Left kidney (tissue), 1 donor: ENCODE measurements at regions not wholly inside any gene's neighbourhood (a gene's known extent, or its start where the extent isn't known, plus 50 kb on each side); places are given as distances from the start of the nearest gene placed in this dataset.
"Not testable (repeated sequence)": the region's sequence is repeated elsewhere in the genome, so short reads cannot be mapped to it uniquely, and the experiment has no call there.

Experiments
- DNase-seq: peaks from one replicate; pipeline ENCODE4 v3.0.0-alpha.2; 2013

DNA sequence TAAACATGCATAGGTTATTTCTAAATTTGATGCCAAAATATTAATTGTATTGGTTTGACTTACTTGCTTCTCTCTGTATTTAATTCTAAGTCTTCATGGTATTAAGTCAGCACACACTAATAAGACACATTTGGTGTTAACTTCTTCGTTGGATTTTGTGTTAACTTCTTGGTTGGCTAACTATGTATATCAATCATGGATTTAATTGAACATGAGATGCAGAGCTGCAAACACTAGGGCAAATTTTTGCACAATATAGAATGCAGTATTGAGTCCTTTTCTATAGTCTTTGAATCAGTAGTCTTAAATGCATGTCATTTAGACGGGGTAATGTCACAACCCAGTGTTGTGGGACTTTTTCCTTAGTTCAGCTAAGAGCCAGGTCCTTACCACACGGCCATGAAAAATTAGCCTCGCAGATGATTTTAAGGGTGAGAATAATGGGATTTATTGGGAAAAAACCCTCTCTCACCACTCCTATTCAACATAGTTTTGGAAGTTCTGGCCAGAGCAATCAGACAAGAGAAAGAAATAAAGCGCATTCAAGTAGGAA is 142.9 kb upstream of the TRIM24 start:
- DNase-seq = no peak

DNA sequence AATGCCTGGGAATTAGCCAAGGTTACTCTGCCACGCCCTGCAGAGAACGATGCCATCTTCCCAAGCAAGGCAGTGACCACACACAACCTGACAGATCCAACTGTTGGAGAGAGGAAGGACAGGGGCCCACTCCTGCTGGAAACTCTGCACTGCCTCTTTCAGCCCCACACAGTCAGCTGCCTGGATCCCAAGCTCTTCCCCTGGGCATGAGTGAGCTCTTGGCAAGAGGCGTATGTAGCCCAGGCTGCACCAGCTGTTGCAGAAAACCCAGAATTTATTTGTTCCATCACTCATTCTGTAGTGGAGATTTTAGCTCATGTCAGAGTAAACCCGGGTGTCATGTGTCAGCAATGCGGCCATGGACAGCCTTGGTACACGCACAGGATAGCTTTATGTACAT is 135.1 kb upstream of the TRIM24 start:
- no peak for DNase-seq

DNA sequence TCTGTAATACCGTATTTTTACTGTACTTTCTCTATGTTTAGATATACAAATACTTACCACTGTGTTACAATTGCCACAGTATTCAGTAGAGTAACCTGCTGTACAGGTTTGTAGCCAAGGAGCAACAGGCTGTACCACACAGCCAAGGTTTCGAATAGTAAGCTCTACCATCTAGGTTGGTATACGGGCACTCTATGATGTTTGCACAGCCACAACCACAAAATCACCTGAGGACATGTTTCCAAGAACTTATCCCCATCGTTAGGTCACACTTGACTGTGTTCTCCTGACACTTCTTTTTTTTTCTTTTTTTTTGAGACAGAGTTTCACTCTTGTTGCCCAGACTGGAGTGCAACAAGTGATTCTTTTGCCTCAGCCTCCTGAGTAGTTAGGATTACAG is 134.6 kb upstream of the TRIM24 start:
- no peak for DNase-seq

DNA sequence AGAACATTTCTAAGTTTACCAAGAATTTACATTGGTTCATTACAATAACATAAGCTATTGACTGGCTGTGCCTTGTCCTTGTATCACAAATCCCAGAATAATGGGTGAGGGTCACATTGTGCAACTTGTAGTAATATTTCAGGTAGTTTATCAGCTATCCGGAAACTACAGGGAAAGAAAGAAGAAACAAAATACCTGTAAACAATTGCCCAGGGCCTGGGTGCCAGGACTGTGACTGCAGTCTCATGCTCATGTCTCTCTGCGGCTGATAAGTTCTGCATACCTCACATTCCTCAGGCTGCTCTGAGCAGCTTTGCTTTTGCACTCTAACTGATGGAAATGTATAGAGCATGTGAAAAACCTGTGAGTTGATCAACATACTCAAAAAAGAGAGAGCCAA is 131.8 kb upstream of the TRIM24 start:
- DNase-seq = no peak

DNA sequence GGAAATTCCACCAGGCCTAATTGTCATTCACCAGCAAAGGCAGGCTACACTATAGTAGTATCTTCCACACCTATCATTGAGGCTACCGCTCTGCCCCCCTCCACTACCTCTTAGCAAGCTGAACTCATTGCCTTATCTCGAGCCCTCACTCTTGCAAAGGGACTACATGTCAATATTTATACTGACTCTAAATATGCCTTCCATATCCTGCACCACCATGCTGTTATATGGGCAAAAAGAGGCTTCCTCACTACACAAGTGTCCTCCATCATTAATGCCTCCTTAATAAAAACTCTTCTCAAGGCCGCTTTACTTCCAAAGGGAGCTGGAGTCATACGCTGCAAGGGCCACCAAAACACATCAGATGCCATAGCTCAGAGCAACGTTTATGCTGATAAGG is 127.2 kb upstream of the TRIM24 start:
- DNase-seq = not testable (repeated sequence)

DNA sequence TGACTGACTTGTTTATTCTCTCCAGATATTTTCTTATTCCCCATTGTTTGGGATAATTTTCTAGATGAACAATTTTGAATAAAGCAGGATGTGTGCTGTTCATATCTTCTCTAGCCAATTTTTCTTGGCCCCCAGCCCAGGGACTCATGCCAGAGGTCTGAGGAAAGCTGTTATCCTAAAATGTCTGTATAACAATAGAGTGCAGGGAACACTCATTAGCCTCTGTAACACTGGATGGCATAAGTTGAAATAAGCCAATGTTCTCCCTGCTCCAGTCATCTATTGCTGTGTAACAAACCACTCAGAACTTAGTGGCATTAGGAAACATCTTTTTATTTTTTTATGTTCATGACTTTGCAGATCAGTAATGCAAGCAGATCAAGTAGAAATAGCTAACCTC is 121.7 kb upstream of the TRIM24 start:
- peak; percentile 26 for DNase-seq

DNA sequence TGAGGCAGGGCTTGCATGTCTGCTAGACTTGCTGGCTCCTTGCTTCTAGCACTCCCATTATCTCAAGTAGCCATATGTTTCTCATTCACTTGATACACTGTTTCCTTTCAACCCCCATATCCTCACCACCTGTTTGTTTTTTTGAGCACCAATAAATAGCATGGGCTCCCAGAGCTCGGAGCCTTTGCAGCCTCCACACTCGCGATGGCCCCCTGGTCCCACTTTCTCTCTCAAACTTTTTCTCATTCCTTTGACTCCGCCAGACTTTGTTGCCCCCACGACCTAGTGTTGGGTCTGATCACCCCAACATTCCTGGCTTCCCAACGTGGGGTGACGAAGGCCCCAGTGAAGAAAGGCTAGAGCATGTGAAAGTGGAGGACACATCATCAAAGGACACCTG is 120.8 kb upstream of the TRIM24 start:
- not testable (repeated sequence) for DNase-seq

DNA sequence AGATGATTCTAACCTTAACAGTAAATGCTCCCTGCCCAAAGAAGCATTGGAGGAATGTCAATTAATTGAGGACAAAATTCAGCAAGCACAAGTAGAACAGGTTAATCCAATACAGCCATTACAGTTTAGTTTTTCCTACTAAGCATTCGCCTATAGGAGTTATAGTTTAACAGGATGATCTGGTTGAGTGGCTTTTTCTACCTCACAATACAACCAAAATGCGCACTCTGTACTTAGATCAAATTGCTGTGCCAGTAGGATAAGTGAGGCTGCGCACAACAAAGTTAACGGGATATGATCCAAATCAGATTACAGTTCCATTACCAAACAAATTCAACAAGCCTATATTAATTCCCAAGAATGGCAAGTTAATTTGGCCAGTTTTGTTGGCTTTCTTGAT is 117.1 kb upstream of the TRIM24 start:
- DNase-seq = no peak

DNA sequence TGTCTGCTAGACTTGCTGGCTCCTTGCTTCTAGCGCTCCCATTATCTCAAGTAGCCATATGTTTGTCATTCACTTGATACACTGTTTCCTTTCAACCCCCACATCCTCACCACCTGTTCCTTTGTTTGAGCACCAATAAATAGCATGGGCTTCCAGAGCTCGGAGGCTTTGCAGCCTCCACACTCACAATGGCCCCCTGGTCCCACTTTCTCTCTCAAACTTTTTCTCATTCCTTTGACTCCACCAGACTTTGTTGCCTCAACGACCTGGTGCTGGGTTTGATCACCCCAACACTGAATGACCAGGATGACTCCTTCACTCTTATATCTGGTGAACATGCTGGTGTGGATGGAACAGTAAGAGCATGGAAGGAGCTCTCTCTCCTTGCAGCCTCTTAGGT is 114.5 kb upstream of the TRIM24 start:
- no peak for DNase-seq

DNA sequence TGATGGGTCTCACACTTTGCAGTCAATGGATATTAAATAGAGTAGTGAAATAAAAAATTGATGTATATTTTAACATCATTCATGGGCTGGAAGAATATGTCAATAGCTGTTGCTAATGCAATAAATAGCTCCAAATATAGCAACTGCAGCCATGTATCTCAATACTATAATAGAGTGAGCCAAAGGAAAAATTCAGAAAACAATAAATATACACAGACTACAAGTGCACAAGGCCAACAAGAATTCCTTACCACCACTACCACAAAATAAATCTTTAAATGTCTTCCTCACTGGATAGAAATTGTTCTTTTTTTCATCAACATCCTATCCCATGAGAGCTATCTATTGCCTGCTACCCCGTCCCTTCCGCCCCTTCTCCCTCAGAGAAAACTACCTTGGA is 113.1 kb upstream of the TRIM24 start:
- DNase-seq = no peak

DNA sequence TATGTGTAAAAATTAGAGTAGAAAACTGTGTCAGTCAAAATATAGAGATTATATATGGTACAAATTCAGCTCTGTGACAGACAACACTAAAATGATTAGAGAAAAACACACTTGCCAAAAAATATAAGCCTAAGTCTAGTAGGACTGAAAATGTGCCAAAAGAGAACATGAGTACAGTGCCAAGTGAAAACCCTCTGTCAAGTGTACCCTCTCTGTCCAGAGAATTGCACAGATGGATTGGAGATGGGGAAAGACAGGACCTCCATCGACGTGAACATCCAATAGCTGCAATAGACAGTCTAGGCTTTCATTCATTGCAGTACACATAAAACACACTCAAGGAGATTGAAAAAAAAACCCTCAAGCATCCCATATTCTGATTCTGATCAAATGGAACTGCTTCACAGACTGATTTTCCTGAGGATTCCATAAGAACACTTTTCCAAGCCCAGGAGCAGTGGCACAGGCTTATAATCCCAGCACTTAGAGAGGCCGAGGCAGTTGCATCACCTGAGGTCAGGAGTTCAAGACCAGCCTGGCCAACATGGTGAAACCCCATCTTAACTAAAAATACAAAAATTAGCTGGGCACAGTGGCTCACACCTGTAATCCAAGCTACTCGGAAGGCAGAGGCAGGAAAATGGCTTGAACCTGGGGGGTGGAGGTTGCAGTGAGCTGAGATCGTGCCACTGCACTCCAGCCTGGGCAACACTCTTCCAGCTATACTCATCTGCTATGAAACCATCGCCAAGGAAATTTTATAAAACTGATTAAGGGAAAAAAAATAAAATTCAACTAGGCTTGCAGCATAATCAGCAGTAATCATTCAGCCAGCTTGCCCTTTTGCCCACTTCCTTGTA is 110.0 kb upstream of the TRIM24 start:
- no peak for DNase-seq

DNA sequence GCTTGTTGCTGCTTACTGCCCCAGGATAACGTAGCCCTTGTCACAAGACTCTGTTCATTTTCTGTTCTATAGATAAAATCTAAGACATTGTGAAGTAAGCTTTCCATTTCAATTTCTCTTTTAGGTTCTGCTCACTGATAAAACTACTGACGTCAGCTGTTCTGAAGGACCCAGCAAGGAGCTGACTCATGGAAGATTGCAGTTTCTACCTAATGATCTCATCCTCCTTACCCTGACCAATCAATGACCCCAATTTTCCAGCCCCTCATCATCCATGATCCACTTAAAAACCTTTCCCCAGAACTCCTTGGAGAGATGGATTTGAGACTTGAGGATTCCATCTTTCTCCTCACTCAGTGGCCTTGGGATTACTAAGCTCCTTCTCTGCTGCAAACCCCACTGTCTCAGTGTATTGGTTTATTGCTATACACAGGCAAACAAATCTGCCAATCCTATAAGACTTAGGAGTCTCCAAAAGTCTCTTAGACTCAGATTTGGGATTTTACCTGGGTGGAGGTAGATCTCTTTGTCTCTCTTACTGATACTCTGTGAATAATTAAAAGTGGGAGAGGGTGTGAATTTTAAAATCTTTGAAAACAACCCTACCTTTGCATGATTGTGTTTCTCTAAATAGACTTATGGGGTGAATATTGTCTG is 109.2 kb upstream of the TRIM24 start:
- DNase-seq = no peak

DNA sequence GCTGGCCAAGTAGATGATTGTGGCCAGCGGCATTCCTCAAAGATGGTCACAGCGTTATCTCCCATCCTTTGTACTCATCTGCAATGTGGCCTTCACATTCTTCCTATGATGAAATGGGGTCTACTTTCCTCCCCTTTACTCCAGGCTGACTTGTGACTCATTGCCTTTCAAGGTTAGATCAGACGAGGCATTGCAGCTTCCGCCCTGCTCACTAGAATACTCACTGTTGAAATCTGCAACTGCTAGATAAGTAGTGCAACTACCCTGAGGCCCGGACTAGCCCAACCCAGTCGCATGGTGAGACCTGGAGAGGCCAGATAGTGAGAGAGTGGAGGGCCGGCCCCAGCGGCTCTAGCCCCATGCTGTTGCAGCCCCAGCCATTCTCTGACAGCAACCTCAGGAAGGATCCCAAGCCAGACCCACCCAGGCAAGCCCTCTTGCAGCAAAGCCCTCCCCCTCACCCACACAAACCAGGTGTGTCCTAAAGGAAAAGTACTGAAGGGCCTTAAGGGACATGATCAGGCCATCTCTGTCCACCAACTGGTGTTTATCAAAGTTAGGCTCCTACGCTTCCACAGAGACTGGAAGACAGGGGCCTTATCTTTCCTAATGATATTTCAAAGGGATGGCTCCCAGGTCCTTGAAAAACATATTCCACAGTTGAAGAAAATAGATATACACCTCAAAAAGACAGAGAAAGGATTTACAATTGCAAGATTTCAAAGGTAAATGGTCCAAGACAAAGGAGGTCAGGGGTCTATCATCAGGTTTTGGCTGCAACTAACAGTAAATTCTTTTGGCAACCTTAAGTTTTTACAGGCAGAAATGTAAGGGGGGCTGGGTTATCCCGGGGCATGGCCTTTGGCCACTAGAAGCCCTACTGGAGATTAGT is 107.2 kb upstream of the TRIM24 start:
- no peak for DNase-seq

DNA sequence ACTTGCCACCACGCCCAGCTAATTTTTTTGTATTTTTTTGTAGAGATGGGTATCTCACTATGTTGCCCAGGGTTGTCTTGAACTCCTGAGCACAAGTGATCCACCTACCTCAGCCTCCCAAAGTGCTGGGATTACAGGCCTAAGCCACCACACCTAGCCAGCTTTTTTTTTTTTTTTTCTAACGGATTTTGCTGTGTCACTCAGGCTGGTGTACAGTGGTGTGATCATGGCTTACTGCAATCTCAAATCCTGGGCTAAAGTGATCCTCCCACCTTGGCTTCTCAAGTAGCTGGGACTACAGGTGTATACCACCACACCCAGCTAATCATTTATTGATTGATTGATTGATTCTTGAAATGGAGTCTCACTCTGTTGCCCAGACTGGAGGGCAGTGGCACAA is 106.0 kb upstream of the TRIM24 start:
- no peak for DNase-seq

DNA sequence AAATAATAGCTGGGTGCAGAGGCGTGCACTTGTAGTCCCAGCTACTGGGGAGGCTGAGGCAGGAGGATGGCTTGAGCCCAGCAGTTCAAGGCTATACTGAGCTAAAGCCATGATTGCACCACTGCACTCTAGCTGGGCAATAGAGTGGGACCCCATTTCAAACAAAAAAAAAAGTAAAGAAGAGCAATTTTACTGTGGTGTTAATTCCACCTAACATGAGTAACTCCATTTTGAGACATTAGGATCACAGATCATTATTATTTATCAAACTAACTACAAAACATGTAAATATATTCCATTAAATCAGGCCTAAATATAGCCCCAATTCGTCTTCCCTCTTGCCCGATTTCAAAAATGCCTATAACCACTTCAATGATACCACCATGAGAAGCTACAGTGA is 104.8 kb upstream of the TRIM24 start:
- DNase-seq = no peak

DNA sequence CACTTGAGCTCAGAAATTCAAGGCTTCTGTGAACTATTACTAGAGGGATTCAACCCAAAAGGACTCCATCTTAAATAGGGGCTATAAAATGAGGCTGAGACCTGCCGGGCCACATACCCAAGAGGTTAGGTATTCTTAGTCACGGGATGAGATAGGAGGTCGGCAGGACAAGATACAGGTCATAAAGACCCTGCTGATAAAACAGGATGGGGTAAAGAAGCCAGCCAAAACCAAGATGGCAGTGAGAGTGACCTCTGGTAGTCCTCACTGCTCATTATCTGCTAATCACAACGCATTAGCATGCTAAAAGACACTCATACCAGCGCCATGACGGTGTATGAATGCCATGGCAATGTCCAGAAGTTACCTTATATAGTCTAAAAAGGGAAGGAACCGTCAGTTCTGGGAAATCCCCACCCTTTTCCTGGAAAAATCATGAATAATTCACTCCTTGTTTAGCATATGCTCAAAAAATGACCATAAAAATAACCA is 101.2 kb upstream of the TRIM24 start:
- DNase-seq = no peak

DNA sequence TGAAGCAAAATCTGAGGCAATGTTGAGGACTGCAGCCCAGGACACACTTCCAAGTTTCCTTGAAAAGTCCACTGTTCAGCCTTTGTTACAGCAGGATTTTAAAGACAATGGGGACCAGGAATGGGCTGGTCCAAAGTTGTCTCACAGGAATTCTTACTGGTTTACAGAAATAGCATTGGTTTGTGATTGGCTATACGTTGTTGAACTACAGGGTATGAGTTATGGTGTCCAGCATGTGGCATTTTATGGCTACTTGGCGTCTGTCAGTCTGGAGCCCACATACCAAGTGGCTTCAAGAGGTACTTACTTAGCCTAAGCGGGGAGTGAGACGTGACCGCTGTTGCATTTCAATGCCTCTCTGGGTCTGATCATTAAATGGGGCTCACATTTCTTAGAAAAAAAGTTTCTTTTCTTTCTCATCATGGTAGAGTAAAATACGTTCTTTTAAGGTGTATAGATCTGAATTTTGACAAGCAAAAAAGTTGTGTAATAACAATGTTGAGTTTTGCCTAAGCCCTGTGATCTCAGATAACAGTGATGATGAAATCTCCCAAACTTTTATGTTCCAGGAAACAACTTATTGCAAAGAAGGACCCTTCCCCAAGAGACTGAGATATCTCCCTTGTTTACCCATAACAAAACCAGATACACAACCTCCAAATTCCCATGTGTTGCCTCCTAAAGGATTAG is 100.0 kb upstream of the TRIM24 start:
- DNase-seq = no peak

DNA sequence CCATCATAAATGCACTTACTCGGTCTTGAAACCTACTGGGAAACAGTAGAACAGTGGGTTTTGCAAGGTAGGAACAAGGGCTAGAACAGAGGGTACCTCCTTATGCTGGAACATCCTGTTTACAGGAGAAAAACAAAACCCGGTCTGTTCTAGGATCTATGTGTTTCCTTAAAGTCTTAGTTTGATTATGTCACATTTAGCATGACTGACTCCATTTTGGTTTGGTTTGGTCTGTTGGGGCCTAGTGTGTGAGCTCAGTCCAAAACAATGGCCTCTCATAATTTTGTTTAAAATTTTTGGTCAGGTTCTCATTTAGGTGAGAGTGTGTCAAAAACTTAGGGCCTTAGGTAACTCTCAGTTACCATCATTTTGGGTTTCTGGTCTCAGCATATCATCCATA is 96.3 kb upstream of the TRIM24 start:
- DNase-seq = no peak

DNA sequence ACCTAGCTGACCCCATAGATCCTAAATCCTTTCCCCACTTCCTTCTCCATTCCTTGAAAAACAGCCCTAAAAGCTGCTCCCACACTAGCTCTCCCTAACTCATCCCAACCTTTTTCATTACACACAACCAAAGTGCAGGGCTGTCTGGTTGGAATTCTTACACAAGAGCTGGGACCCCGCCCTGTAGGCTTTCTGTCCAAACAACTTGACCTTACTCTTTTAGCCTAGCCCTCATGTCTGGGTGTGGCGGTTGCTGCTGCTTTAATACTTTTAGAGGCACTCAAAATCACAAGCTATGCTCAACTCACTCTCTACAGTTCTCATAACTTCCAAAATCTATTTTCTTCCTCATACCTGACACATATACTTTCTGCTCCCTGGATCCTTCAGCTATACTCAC is 93.9 kb upstream of the TRIM24 start:
- not testable (repeated sequence) for DNase-seq

DNA sequence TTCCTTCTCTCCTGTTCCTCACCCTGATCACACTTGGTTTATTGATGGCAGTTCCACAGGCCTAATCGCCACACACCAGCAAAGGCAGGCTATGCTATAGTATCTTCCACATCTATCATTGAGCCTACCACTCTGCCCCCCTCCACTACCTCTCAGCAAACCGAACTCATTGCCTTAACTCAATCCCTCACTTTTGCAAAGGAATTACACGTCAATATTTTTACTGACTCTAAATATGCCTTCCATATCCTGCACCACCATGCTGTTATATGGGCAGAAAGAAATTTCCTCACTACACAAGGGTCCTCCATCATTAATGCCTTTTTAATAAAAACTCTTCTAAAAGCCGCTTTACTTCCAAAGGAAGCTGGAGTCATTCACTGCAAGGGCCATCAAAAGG is 93.4 kb upstream of the TRIM24 start:
- DNase-seq = not testable (repeated sequence)

DNA sequence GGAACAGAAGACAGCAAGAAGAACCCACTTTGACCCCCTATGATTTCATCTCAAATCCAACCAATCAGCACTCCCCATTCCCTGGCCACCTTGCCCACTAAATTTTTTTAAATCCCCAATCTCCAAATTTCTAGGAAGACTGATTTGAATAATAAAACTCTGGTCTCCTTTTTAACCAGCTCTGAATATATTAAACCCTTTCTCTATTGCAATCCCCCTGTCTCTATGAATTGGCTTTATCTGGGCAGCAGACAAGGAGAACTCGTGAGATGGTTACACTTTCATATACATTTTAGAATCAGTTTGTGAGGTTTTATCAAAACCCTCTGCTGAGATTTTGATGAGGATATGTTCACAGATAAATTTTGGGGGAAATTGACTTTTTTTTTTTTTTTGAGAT is 90.3 kb upstream of the TRIM24 start:
- DNase-seq = no peak

DNA sequence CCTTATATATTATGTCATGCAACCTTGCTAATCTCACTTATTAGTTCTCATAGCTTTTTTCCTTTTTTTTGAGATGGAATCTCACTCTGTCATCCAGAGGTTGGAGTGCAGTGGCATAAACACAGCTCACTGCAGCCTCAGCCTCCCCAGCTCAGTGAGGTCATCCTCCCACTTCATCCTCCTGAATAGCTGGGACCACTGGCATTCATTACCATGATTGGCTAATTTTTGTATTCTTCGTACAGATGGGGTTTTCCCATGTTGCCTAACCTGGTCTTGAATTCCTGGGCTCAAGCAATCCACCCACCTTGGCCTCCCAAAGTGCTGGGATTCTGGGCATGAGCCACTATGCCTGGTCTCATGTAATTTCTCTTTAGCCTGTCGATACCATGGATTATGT is 89.1 kb upstream of the TRIM24 start:
- DNase-seq = no peak
